HCT116 (cell line): ENCODE measurements at regions not wholly inside any gene's neighbourhood (a gene's known extent, or its start where the extent isn't known, plus 50 kb on each side); places are given as distances from the start of the nearest gene placed in this dataset.

Source experiments
- ATAC-seq: fragments of 200-7000 bp; cut with Tn5 transposase; 2 replicates; pipeline ENCODE4 v1.9.1; 2020; ENCODE audit warnings: mild to moderate bottlenecking, moderate library complexity
- BruUV-seq: library from RNA; stranded (reverse); fragments of 400-500 nt; replicated peaks from 2 replicates; lab custom pipeline; 2021; lab: Mats Ljungman, UMichigan
- CTCF ChIA-PET: fragments of 300-600 bp; sonication (Branson Sonifier 250); formaldehyde crosslinking; loops from one replicate; lab custom pipeline; 2021; ENCODE audit warnings: antibody characterized with exemption; lab: Charles Lee
- POLR2A ChIA-PET: fragments of 300-600, 350-600 bp; sonication (Branson Sonifier 250); formaldehyde crosslinking; loops from one replicate; lab custom pipeline; 2021; ENCODE audit warnings: antibody characterized with exemption; lab: Charles Lee
- RAD21 ChIA-PET, 2 experiments: fragments of 300-600 bp; sonication (Branson Sonifier 250); formaldehyde crosslinking; loops; one replicate each; lab custom pipeline; 2023; ENCODE audit warnings: low total read pairs in 2 of 2; ENCODE audit not compliant: uncharacterized antibody in 2 of 2, unreplicated experiment in 2 of 2, low non-redundant PET in 1 of 2; lab: Charles Lee
- DNase-seq: peaks from one replicate; pipeline ENCODE4 v3.0.0-alpha.2; 2010; ENCODE audit warnings: low read depth, low spot score
- H2AFZ ChIP-seq: fragments of 200-600 bp; shearing (Covaris generic), sonication (generic); 2 replicates; pipeline ENCODE4 v1.6.1; 2017; ENCODE audit warnings: low read depth, mixed run types, mixed read lengths, antibody characterized with exemption, low read length; ENCODE audit not compliant: poor library complexity, severe bottlenecking
- H3K27ac ChIP-seq: 2 replicates; pipeline ENCODE4 v1.5.1; 2012; ENCODE audit warnings: low read depth, low read length
- H3K27me3 ChIP-seq: fragments of 200-600 bp; sonication (generic); 2 replicates; pipeline ENCODE4 v1.6.1; 2016; ENCODE audit warnings: mixed run types, low read length, mixed read lengths; ENCODE audit not compliant: insufficient read depth
- H3K36me3 ChIP-seq, 2 experiments: fragments of 200-500 bp in 1 of 2; fragments of 200-600 bp in 1 of 2; sonication (Bioruptor generic) in 1 of 2; sonication (generic) in 1 of 2; 2 replicates each; pipeline versions ENCODE4 v1.5.1 to v1.6.1; 2014 to 2016; ENCODE audit warnings: low read length in 2 of 2, inconsistent platforms in 1 of 2, mixed read lengths in 1 of 2, mixed run types in 1 of 2; ENCODE audit not compliant: insufficient read depth in 2 of 2, control insufficient read depth in 1 of 2
- H3K4me1 ChIP-seq, 2 experiments: fragments of 200-600 bp in 1 of 2; sonication (generic) in 1 of 2; 2 replicates each; pipeline versions ENCODE4 v1.5.1 to v1.6.1; 2012 to 2017; ENCODE audit warnings: low read length in 2 of 2, inconsistent platforms in 1 of 2, mild to moderate bottlenecking in 1 of 2, mixed read lengths in 1 of 2, mixed run types in 1 of 2, moderate library complexity in 1 of 2; ENCODE audit not compliant: insufficient read depth in 2 of 2, control insufficient read depth in 1 of 2
- H3K4me2 ChIP-seq: fragments of 200-600 bp; sonication (generic); 2 replicates; pipeline ENCODE4 v1.6.1; 2017; ENCODE audit warnings: mixed run types, low read length, mixed read lengths
- H3K4me3 ChIP-seq, 2 experiments: fragments of 200-600 bp in 1 of 2; sonication (generic) in 1 of 2; replicated peaks in 1 of 2; 2 replicates each; pipeline ENCODE4 v1.5.1; 2011 to 2016; ENCODE audit warnings: low read length in 2 of 2, control low read depth in 1 of 2, low read depth in 1 of 2, mild to moderate bottlenecking in 1 of 2, mixed read lengths in 1 of 2, mixed run types in 1 of 2
- H3K79me2 ChIP-seq: fragments of 200-600 bp; sonication (generic); 2 replicates; pipeline ENCODE4 v1.6.1; 2017; ENCODE audit warnings: mild to moderate bottlenecking, mixed run types, low read length, moderate library complexity, mixed read lengths; ENCODE audit not compliant: insufficient read depth
- H3K9ac ChIP-seq: fragments of 200-600 bp; sonication (generic); 2 replicates; pipeline ENCODE4 v1.6.1; 2016; ENCODE audit warnings: low read length, mixed read lengths
- H3K9me2 ChIP-seq: fragments of 200-600 bp; sonication (generic), shearing (Covaris generic); 2 replicates; pipeline ENCODE4 v1.6.1; 2017; ENCODE audit warnings: mixed run types, mild to moderate bottlenecking, moderate library complexity; ENCODE audit not compliant: insufficient read depth
- H3K9me3 ChIP-seq, 2 experiments: fragments of 200-500 bp in 1 of 2; fragments of 200-600 bp in 1 of 2; sonication (Bioruptor generic) in 1 of 2; sonication (generic) in 1 of 2; 2 replicates each; pipeline ENCODE4 v1.6.1; 2014 to 2017; ENCODE audit warnings: low read length in 2 of 2, mixed read lengths in 2 of 2, inconsistent platforms in 1 of 2, low read depth in 1 of 2, mild to moderate bottlenecking in 1 of 2, mixed run types in 1 of 2, moderate library complexity in 1 of 2; ENCODE audit not compliant: control insufficient read depth in 1 of 2, insufficient read depth in 1 of 2
- H4K20me1 ChIP-seq: fragments of 200-600 bp; sonication (generic), shearing (Covaris generic); 2 replicates; pipeline ENCODE4 v1.6.1; 2017; ENCODE audit warnings: mixed run types, mild to moderate bottlenecking, moderate library complexity; ENCODE audit not compliant: insufficient read depth
- CBX3 ChIP-seq: IDR thresholded peaks from 2 replicates; pipeline ENCODE4 v1.6.1; 2012; ENCODE audit warnings: low read depth
- EGR1 ChIP-seq: IDR thresholded peaks from 2 replicates; pipeline ENCODE4 v1.6.1; 2012; ENCODE audit warnings: low read depth
- EZH2 ChIP-seq: fragments of 200-600 bp; sonication (generic); IDR thresholded peaks from 2 replicates; pipeline ENCODE4 v1.6.1; 2017; ENCODE audit warnings: antibody characterized with exemption, mixed run types
- POLR2A ChIP-seq: IDR thresholded peaks from 2 replicates; pipeline ENCODE4 v1.7.0; 2011; ENCODE audit warnings: borderline replicate concordance; ENCODE audit not compliant: insufficient read depth, insufficient read length; ENCODE audit errors: extremely low read depth
- POLR2AphosphoS5 ChIP-seq: IDR thresholded peaks from 2 replicates; pipeline ENCODE4 v1.6.1; 2011; ENCODE audit warnings: mild to moderate bottlenecking, low read depth, low read length, moderate library complexity
- RAD21 ChIP-seq: IDR thresholded peaks from 2 replicates; pipeline ENCODE4 v1.6.1; 2012; ENCODE audit warnings: low read depth, mild to moderate bottlenecking
- SIN3A ChIP-seq: IDR thresholded peaks from 2 replicates; pipeline ENCODE4 v1.6.1; 2012; ENCODE audit warnings: low read depth
- SRF ChIP-seq: IDR thresholded peaks from 2 replicates; pipeline ENCODE4 v1.6.1; 2012; ENCODE audit warnings: low read depth
- YY1 ChIP-seq: IDR thresholded peaks from 2 replicates; pipeline ENCODE4 v1.6.1; 2011; ENCODE audit warnings: low read length, low read depth, moderate library complexity, mild to moderate bottlenecking; ENCODE audit not compliant: insufficient replicate concordance; ENCODE audit errors: extremely low read depth
- ZNF274 ChIP-seq: fragments of 200-500 bp; sonication (Bioruptor generic); IDR thresholded peaks from 2 replicates; pipeline ENCODE4 v1.6.1; 2014; ENCODE audit warnings: mild to moderate bottlenecking, low read depth, low read length, inconsistent platforms
- intact Hi-C: fragments of 100-400 bp; cut with micrococcal nuclease; formaldehyde crosslinking; loops from 2 replicates; pipeline ENCODE4 v1.10.0; 2022
- TF ChIP-seq, protein P1 (sequence below): IDR thresholded peaks from 2 replicates; pipeline ENCODE4 v1.6.1; 2012; ENCODE audit warnings: low read depth

DNA sequence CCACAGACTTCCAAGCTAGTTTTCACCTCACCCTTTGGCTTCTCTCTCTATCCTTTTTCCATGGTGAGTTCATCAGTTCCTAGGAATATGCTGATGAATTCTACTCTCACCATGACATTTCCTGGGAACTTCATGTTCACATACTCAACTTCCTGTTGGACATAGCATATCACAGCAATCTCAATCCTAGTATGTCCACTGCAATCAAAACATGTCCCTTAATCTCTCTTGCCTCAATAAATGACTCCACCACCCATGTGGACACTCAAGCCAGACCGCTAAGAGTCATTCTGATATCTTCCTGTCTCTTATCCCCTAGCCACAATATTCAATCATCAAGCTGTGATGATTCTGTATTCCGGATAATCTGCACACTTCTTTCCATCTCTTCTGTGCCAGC, 66.7 kb upstream of the MME start (continued):
- TF ChIP-seq POLR2AphosphoS5 (no peak), RAD21 (no peak), SRF (no peak), EGR1 (no peak)
- TF ChIP-seq, protein P1, sequence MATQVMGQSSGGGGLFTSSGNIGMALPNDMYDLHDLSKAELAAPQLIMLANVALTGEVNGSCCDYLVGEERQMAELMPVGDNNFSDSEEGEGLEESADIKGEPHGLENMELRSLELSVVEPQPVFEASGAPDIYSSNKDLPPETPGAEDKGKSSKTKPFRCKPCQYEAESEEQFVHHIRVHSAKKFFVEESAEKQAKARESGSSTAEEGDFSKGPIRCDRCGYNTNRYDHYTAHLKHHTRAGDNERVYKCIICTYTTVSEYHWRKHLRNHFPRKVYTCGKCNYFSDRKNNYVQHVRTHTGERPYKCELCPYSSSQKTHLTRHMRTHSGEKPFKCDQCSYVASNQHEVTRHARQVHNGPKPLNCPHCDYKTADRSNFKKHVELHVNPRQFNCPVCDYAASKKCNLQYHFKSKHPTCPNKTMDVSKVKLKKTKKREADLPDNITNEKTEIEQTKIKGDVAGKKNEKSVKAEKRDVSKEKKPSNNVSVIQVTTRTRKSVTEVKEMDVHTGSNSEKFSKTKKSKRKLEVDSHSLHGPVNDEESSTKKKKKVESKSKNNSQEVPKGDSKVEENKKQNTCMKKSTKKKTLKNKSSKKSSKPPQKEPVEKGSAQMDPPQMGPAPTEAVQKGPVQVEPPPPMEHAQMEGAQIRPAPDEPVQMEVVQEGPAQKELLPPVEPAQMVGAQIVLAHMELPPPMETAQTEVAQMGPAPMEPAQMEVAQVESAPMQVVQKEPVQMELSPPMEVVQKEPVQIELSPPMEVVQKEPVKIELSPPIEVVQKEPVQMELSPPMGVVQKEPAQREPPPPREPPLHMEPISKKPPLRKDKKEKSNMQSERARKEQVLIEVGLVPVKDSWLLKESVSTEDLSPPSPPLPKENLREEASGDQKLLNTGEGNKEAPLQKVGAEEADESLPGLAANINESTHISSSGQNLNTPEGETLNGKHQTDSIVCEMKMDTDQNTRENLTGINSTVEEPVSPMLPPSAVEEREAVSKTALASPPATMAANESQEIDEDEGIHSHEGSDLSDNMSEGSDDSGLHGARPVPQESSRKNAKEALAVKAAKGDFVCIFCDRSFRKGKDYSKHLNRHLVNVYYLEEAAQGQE: no peak

DNA sequence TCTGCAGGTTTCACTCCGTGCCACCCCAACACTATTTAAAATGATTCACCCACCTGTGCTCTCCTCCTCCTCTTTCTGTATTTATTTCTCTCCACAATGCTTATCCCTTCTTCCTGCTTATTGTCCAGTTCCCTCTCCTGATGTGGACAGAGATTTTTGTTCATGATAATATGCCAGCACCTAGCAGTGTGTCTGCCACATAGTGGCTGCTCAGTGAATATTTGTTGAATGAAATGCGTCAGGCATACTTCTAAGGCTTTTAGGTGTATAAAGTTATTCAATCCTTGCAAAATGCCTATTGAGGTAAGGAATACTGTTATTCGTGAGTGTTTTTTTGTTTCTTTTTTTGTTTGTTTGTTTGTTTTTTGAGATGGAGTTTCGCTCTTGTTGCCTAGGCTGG, 67.5 kb upstream of the MME start:
- no peak for ATAC-seq

More for the DNA sequence above, 67.5 kb upstream of the MME start:
- POLR2A ChIA-PET: no interaction called here
- Histone ChIP-seq H3K4me2 (no peak overlapping the region), H3K9me2 (no peaks in the 10 kb centered on the region), H3K4me3 (no peak overlapping the region), H3K27me3 (no peaks in the 10 kb centered on the region), H3K4me1 (no peaks in the 10 kb centered on the region), H4K20me1 (no peaks in the 10 kb centered on the region), H3K9ac (no peak overlapping the region), H3K79me2 (no peaks in the 10 kb centered on the region), H3K9me3 (no peaks in the 10 kb centered on the region), H3K36me3 (no peaks in the 10 kb centered on the region), H3K27ac (no peak overlapping the region), H2AFZ (no peak overlapping the region)
- TF ChIP-seq POLR2A (no peak), YY1 (no peak), ZNF274 (no peak), POLR2AphosphoS5 (no peak), EZH2 (no peak), EGR1 (no peak), CBX3 (no peak), SRF (no peak), SIN3A (no peak)
- TF ChIP-seq, protein P1: no peak
- no peak for DNase-seq
- intact Hi-C loops: no loop called here
- CTCF ChIA-PET: no interaction called here
- no TSS peak for BruUV-seq
- RAD21 ChIA-PET: no interaction called here
